ENCODE measurements at regions not wholly inside any gene's neighbourhood (a gene's known extent, or its start where the extent isn't known, plus 50 kb on each side); places are given as distances from the start of the nearest gene placed in this dataset.
A peak's percentile ranks its signal among the peaks of the same experiment; 100 is the strongest.

DNA sequence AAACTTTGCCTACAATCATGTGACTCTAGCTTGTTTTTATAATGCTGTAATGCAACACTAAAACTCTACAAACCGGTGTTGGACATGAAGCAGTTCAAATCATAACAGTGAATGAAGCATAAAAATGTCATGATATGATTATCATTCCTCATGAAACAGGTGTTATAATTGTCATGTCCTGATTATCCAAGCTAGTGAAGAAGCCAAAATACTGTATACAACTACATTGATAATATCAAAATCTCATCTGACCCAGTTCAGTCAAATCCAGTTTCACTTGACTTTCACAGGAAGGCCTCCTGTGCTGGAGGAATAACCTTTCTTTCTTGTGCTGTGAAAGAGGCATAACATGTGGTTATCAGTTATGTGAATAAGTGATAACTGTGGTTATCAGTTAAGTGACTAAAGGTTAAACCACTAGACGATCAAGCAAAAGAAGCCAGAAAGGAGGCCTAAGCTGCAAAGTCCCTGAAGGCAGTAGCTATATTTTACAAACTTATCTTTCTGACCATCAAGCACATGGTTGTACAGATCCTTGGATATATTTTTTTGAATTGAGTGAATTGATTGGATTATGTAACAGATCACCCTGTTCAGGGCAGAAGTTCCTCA lies 296.4 kb downstream of the TUSC7 start:
- no peak overlapping the region for H3K27ac ChIP-seq
- whole genome bisulfite sequencing (ENCODE audit: insufficient coverage, low coverage, low lambda C conversion rate, missing lambda C conversion rate), result 32% methylated on average over 2 of the region's 2 CpGs
- TF ChIP-seq, protein P1, sequence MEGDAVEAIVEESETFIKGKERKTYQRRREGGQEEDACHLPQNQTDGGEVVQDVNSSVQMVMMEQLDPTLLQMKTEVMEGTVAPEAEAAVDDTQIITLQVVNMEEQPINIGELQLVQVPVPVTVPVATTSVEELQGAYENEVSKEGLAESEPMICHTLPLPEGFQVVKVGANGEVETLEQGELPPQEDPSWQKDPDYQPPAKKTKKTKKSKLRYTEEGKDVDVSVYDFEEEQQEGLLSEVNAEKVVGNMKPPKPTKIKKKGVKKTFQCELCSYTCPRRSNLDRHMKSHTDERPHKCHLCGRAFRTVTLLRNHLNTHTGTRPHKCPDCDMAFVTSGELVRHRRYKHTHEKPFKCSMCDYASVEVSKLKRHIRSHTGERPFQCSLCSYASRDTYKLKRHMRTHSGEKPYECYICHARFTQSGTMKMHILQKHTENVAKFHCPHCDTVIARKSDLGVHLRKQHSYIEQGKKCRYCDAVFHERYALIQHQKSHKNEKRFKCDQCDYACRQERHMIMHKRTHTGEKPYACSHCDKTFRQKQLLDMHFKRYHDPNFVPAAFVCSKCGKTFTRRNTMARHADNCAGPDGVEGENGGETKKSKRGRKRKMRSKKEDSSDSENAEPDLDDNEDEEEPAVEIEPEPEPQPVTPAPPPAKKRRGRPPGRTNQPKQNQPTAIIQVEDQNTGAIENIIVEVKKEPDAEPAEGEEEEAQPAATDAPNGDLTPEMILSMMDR (IDR thresholded peaks at IDR 0.05), result no peak
- no peak for TF ChIP-seq POLR2A (IDR thresholded peaks at IDR 0.05)
- no peaks in the 10 kb centered on the region for H3K27me3 ChIP-seq
- H3K36me3 ChIP-seq, result no peaks in the 10 kb centered on the region
- intact Hi-C loops (cut with DNase I), result no loop called here
- H3K4me3 ChIP-seq, result no peak overlapping the region
- ATAC-seq (peak in 1 of 4 donors; percentile 37), DNase-seq (no peak)
- no peaks in the 10 kb centered on the region for H3K9me3 ChIP-seq
- no peaks in the 10 kb centered on the region for H3K4me1 ChIP-seq

DNA sequence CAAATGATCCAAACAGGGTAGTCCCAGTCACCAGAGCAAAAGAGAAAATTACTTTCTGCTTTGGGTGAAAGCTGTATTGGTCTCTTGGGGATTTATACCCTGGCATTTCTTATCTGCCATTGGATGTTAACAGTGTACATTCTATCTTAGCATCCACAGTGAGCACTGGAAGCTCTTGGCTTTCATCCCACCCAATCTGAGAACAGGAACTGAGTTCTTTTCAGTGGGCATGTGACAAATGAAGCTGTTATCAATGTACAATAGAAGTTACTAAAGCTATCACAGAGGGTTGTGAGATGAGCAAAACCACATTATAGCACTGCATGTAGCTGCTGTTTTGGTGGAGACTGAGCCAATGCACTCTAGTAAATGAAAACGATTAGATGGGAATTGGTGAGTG lies 300.7 kb downstream of the TUSC7 start:
- no peak overlapping the region for H3K4me3 ChIP-seq
- H3K27ac ChIP-seq, result no peak overlapping the region
- no peaks in the 10 kb centered on the region for H3K9me3 ChIP-seq
- WGBS (ENCODE audit: insufficient coverage, low coverage, low lambda C conversion rate, missing lambda C conversion rate), result 50% methylated on average over 1 of the region's 1 CpG
- ATAC-seq, result no peak
- no peaks in the 10 kb centered on the region for H3K36me3 ChIP-seq
- H3K4me1 ChIP-seq, result no peaks in the 10 kb centered on the region
- intact Hi-C loops (cut with DNase I), result no loop called here
- no peaks in the 10 kb centered on the region for H3K27me3 ChIP-seq
- DNase-seq, result no peak
- TF ChIP-seq, protein P1 (IDR thresholded peaks at IDR 0.05), result no peak
- no peak for TF ChIP-seq POLR2A (IDR thresholded peaks at IDR 0.05)

DNA sequence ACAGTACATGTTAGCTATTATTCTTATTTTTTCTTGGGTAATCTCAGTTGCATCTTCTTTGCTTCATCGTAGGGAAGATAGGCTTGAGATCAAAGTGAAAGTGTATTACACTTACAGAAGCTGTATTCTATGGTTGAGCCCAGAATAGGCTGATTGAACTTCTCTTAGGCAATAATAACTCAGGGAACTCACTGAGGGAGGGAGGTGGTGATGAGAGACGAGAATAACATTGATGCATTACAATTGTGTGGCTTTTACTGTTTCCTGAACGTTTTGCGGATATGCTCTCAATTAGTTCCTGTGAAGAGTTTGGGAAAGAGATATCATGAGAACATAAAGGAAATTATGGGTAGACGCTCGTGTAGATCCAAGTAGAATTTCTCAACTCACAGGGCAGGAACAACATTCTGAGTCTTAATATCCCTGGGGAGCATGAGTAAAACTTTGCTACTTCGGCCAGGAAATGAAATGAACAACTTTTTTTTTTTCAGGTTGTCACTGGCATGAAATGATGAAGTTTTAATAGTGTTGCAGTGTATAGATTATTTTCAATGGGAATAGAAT lies 302.2 kb downstream of the TUSC7 start:
- Histone ChIP-seq H3K27ac (no peak overlapping the region), H3K9me3 (no peaks in the 10 kb centered on the region), H3K36me3 (no peaks in the 10 kb centered on the region), H3K4me3 (no peak overlapping the region), H3K4me1 (no peaks in the 10 kb centered on the region), H3K27me3 (no peaks in the 10 kb centered on the region)
- WGBS (ENCODE audit: insufficient coverage, low coverage, low lambda C conversion rate, missing lambda C conversion rate), result 52% methylated on average over 7 of the region's 7 CpGs
- DNase-seq (no peak), ATAC-seq (no peak)
- intact Hi-C loops (cut with DNase I), result no loop called here
- TF ChIP-seq POLR2A (IDR thresholded peaks at IDR 0.05), result no peak
- TF ChIP-seq, protein P1 (IDR thresholded peaks at IDR 0.05), result no peak

DNA sequence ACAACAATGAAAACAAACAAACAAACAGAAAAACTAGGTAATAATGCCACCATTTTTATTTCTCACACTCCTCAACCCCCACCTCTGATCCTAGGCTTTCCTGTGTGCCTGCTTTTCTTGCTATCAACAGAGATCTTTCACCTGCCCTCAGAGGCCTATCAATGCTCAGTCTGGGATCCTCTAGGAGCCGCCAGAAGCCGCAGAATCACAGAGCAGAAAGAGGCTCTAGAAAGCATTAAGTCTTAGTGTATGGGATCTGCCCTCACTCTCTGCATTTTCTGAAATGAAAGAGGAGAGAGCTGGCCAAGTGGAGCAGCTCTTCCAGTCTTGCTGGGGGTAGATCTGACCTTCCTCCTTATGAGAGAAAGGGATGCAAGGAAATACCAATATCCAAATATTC lies 306.8 kb downstream of the TUSC7 start:
- no peaks in the 10 kb centered on the region for H3K36me3 ChIP-seq
- no peak overlapping the region for H3K4me3 ChIP-seq
- TF ChIP-seq, protein P1 (IDR thresholded peaks at IDR 0.05), result no peak
- TF ChIP-seq POLR2A (IDR thresholded peaks at IDR 0.05), result no peak
- intact Hi-C loops (cut with DNase I), result no loop called here
- no peaks in the 10 kb centered on the region for H3K4me1 ChIP-seq
- H3K9me3 ChIP-seq, result no peaks in the 10 kb centered on the region
- H3K27me3 ChIP-seq, result no peaks in the 10 kb centered on the region
- 66% methylated on average over 2 of the region's 2 CpGs for WGBS (ENCODE audit: insufficient coverage, low coverage, low lambda C conversion rate, missing lambda C conversion rate)
- no peak overlapping the region for H3K27ac ChIP-seq
- DNase-seq (no peak), ATAC-seq (no peak)

Measured in right lobe of liver (tissue), 6 donors.